ENCODE measurements at regions not wholly inside any gene's neighbourhood (a gene's known extent, or its start where the extent isn't known, plus 50 kb on each side); places are given as distances from the start of the nearest gene placed in this dataset.

GRCh38 chr5:133905424-133905823 lies 63.0 kb downstream of the C5orf15 start:
- BruUV-seq (replicated peaks): no TSS peak
- in situ Hi-C loops (cut with HindIII; ENCODE audit: low pct_unique_long_range_greater_than_20kb, low sequenced_read_pairs) (no loop called here), intact Hi-C loops (cut with micrococcal nuclease; ENCODE audit: unreplicated experiment) (no loop called here)
- H3K27ac ChIP-seq (ENCODE audit: low read length): no peak overlapping the region
- TF ChIP-seq SIN3A (IDR thresholded peaks at IDR 0.05; ENCODE audit: borderline replicate concordance, insufficient read depth, low read depth, low read length) (no peak), TCF7L2 (IDR thresholded peaks at IDR 0.05; ENCODE audit: low read depth, low read length) (no peak), REST (IDR thresholded peaks at IDR 0.05; ENCODE audit: insufficient read depth in 1 of 2, low read depth in 2 of 2, low read length in 1 of 2) (no peak), CTCF (IDR thresholded peaks at IDR 0.05) (no peak), POLR2AphosphoS5 (IDR thresholded peaks at IDR 0.05; ENCODE audit: low read depth, low read length) (no peak)
- CTCF ChIA-PET: no interaction called here
- no peak for DNase-seq (ENCODE audit: low read depth, low spot score)
- H3K36me3 ChIP-seq (ENCODE audit: control insufficient read depth, insufficient read depth, low read length): no peaks in the 10 kb centered on the region
- H3K4me3 ChIP-seq (ENCODE audit: low read depth in 2 of 2, low read length in 2 of 2): no peak overlapping the region
- POLR2A ChIA-PET: no interaction called here
- H3K9me3 ChIP-seq (ENCODE audit: control insufficient read depth, insufficient read depth, low read depth, low read length): no peaks in the 10 kb centered on the region
- H3K27me3 ChIP-seq (ENCODE audit: control insufficient read depth, insufficient read depth, low read length): no peaks in the 10 kb centered on the region
- H3K4me1 ChIP-seq (ENCODE audit: control insufficient read depth, insufficient read depth, low read length): no peaks in the 10 kb centered on the region
- ATAC-seq: no peak

DNA sequence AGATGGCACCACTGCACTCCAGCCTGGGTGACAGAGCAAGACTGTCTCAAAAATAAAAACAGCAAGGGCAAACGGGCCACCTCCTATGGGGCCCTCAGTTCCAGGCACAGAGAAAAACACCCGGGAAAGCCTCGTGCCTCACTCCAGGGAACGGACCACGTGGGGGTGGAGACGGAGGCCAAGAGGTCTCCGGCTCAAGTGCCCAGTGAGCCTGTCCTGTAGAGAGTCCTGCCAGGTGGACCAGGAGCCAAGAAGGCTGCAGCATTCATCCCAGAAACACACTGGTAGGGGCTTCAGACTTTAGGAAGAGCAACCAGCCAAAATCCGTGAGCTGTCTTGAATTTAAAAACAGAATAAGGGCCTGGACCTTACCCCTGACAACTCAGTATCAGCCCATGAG lies 63.8 kb downstream of the C5orf15 start:
- Histone ChIP-seq H3K9me3 (ENCODE audit: control insufficient read depth, insufficient read depth, low read depth, low read length) (no peaks in the 10 kb centered on the region), H3K27me3 (ENCODE audit: control insufficient read depth, insufficient read depth, low read length) (no peaks in the 10 kb centered on the region), H3K4me1 (ENCODE audit: control insufficient read depth, insufficient read depth, low read length) (no peaks in the 10 kb centered on the region), H3K4me3 (ENCODE audit: low read depth in 2 of 2, low read length in 2 of 2) (no peak overlapping the region), H3K36me3 (ENCODE audit: control insufficient read depth, insufficient read depth, low read length) (no peaks in the 10 kb centered on the region), H3K27ac (ENCODE audit: low read length) (no peak overlapping the region)
- ATAC-seq (no peak), DNase-seq (ENCODE audit: low read depth, low spot score) (no peak)
- POLR2A ChIA-PET: no interaction called here
- in situ Hi-C loops (cut with HindIII; ENCODE audit: low pct_unique_long_range_greater_than_20kb, low sequenced_read_pairs): no loop called here
- no TSS peak for BruUV-seq (replicated peaks)
- CTCF ChIA-PET: no interaction called here
- no peak for TF ChIP-seq CTCF (IDR thresholded peaks at IDR 0.05)
- no peak for TF ChIP-seq TCF7L2 (IDR thresholded peaks at IDR 0.05; ENCODE audit: low read depth, low read length)
- TF ChIP-seq POLR2AphosphoS5 (IDR thresholded peaks at IDR 0.05; ENCODE audit: low read depth, low read length): no peak
- no peak for TF ChIP-seq SIN3A (IDR thresholded peaks at IDR 0.05; ENCODE audit: borderline replicate concordance, insufficient read depth, low read depth, low read length)
- TF ChIP-seq REST (IDR thresholded peaks at IDR 0.05; ENCODE audit: insufficient read depth in 1 of 2, low read depth in 2 of 2, low read length in 1 of 2): no peak
- intact Hi-C loops (cut with micrococcal nuclease; ENCODE audit: unreplicated experiment): no loop called here

All from Panc1 (cell line).